Stomach (tissue), 8 donors: ENCODE measurements at regions not wholly inside any gene's neighbourhood (a gene's known extent, or its start where the extent isn't known, plus 50 kb on each side); places are given as distances from the start of the nearest gene placed in this dataset.

ENCODE experiments used
- DNase-seq, 2 donors: peaks; one replicate each; pipeline versions ENCODE4 v3.0.0 to v3.0.0-alpha.2; 2013 to 2019
- H3K27ac ChIP-seq, 5 donors: fragments of 200-600 bp in 4 of 5; sonication (generic) in 4 of 5; one replicate each; pipeline ENCODE4 v1.5.1; 2013 to 2019; ENCODE audit warnings: mild to moderate bottlenecking in 1 of 5, moderate library complexity in 1 of 5
- H3K27me3 ChIP-seq, 3 donors: fragments of 200-600 bp; sonication (generic); one replicate each; pipeline ENCODE4 v1.5.1; 2017 to 2019; ENCODE audit warnings: mixed run types in 1 of 3
- H3K36me3 ChIP-seq, 4 donors: fragments of 200-600 bp; sonication (generic); 1 replicate in 3 of 4; 2 replicates in 1 of 4; pipeline ENCODE4 v1.5.1; 2016 to 2019
- H3K4me1 ChIP-seq, 4 donors: fragments of 200-600 bp; sonication (generic); one replicate each; pipeline ENCODE4 v1.5.1; 2016 to 2019
- H3K4me3 ChIP-seq, 4 donors: fragments of 200-600 bp; sonication (generic) in 3 of 4; one replicate each; pipeline ENCODE4 v1.5.1; 2016 to 2019; ENCODE audit warnings: mild to moderate bottlenecking in 1 of 4
- H3K9me3 ChIP-seq, 4 donors: fragments of 200-600 bp; sonication (generic); one replicate each; pipeline ENCODE4 v1.5.1; 2016 to 2019
- CTCF ChIP-seq, 7 experiments: fragments of 450-650 bp in 4 of 7; fragments of 200-600 bp in 3 of 7; sonication (generic) in 3 of 7; IDR thresholded peaks; one replicate each; pipeline ENCODE4 v1.5.1; 2016 to 2019; ENCODE audit warnings: antibody characterized with exemption in 7 of 7, control low read depth in 2 of 7, mild to moderate bottlenecking in 1 of 7
- EP300 ChIP-seq: sonication (generic); formaldehyde crosslinking; IDR thresholded peaks from one replicate; pipeline ENCODE4 v1.6.1; 2017; ENCODE audit warnings: antibody characterized with exemption
- POLR2A ChIP-seq, 4 donors: fragments of 450-650 bp; IDR thresholded peaks; one replicate each; pipeline ENCODE4 v1.6.1; 2016; ENCODE audit warnings: antibody characterized with exemption in 4 of 4, control low read depth in 2 of 4, mild to moderate bottlenecking in 1 of 4, moderate library complexity in 1 of 4
- POLR2AphosphoS5 ChIP-seq, 3 donors: sonication (generic); formaldehyde crosslinking; IDR thresholded peaks; one replicate each; pipeline ENCODE4 v1.6.1; 2016; ENCODE audit warnings: antibody characterized with exemption in 3 of 3
- WGBS, 5 donors: extraction: QIAGEN DNeasy Blood & Tissue Kit in 3 of 5; methylation state at CpG; one replicate each; pipeline versions ENCODE4 v1.1.5 to v1.1.7; 2013 to 2018; 5-methylcytosine and 5-hydroxymethylcytosine counted together
- intact Hi-C: fragments of 100-400 bp; cut with DNase I; formaldehyde crosslinking; loops from one replicate; pipeline ENCODE4 v1.15.1; 2023; ENCODE audit warnings: low total_unique reads
- donor health status: healthy with polysubstance abuse.
- donor health status: Bipolar disorder and iron deficiency.
- donor health status: healthy.

GRCh38 chr15:30001602-30002001 is 81.2 kb upstream of the GOLGA8J start:
- Histone ChIP-seq H3K9me3 (no peaks in the 10 kb centered on the region), H3K4me1 (no peaks in the 10 kb centered on the region), H3K36me3 (no peaks in the 10 kb centered on the region), H3K27me3 (no peaks in the 10 kb centered on the region), H3K27ac (no peak overlapping the region), H3K4me3 (no peak overlapping the region)
- DNase-seq = peak in 1 of 2 donors; percentile 50
- 67 to 77% (median 72%) methylated on average over 5 of the region's 5 CpGs for WGBS, 5 donors
- intact Hi-C loops = no loop called here
- TF ChIP-seq EP300 (no peak), POLR2AphosphoS5 (IDR thresholded peaks at IDR 0.05) (no peak), CTCF (IDR thresholded peaks at IDR 0.05) (no peak)

GRCh38 chr15:29998033-29998432 is 84.7 kb upstream of the GOLGA8J start:
- H3K27ac ChIP-seq = no peak overlapping the region
- DNase-seq = no peak
- H3K4me1 ChIP-seq = no peaks in the 10 kb centered on the region
- no peak for TF ChIP-seq POLR2AphosphoS5 (IDR thresholded peaks at IDR 0.05)
- TF ChIP-seq EP300 = no peak
- no peak for TF ChIP-seq CTCF (IDR thresholded peaks at IDR 0.05)
- TF ChIP-seq POLR2A (IDR thresholded peaks at IDR 0.05) = no peak
- no peaks in the 10 kb centered on the region for H3K36me3 ChIP-seq
- peaks cover 0 to 5% (median 0%) of the 10 kb centered on the region in 3 donors for H3K27me3 ChIP-seq
- no peak overlapping the region for H3K4me3 ChIP-seq
- 41 to 61% (median 58%) methylated on average over 2 of the region's 2 CpGs for WGBS, 5 donors
- intact Hi-C loops = no loop called here
- no peaks in the 10 kb centered on the region for H3K9me3 ChIP-seq

- Histone ChIP-seq H3K27me3 (peaks cover 0 to 5% (median 0%) of the 10 kb centered on the region in 3 donors), H3K9me3 (no peaks in the 10 kb centered on the region), H3K4me1 (no peaks in the 10 kb centered on the region), H3K4me3 (no peak overlapping the region), H3K36me3 (no peaks in the 10 kb centered on the region), H3K27ac (no peak overlapping the region)
- no peak for DNase-seq
- TF ChIP-seq POLR2AphosphoS5 (IDR thresholded peaks at IDR 0.05) (no peak), EP300 (no peak), POLR2A (IDR thresholded peaks at IDR 0.05) (no peak), CTCF (IDR thresholded peaks at IDR 0.05) (no peak)
- WGBS, 5 donors = 88 to 96% (median 94%) methylated on average over 6 of the region's 6 CpGs
- intact Hi-C loops = no loop called here
Measured at GRCh38 chr15:29997499-29997898, 85.3 kb upstream of the GOLGA8J start.

- Histone ChIP-seq H3K9me3 (no peaks in the 10 kb centered on the region), H3K27me3 (peaks cover 0 to 5% (median 0%) of the 10 kb centered on the region in 3 donors), H3K27ac (no peak overlapping the region), H3K36me3 (no peaks in the 10 kb centered on the region), H3K4me1 (no peaks in the 10 kb centered on the region), H3K4me3 (no peak overlapping the region)
- 24 to 60% (median 57%) methylated on average over 5 of the region's 5 CpGs for WGBS, 5 donors
- TF ChIP-seq EP300 = no peak
- no peak for TF ChIP-seq POLR2A (IDR thresholded peaks at IDR 0.05)
- TF ChIP-seq CTCF (IDR thresholded peaks at IDR 0.05) = no peak
- TF ChIP-seq POLR2AphosphoS5 (IDR thresholded peaks at IDR 0.05) = no peak
- intact Hi-C loops = no loop called here
- no peak for DNase-seq
Measured at GRCh38 chr15:29994284-29994683, 88.5 kb upstream of the GOLGA8J start.
